ENCODE measurements at regions not wholly inside any gene's neighbourhood (a gene's known extent, or its start where the extent isn't known, plus 50 kb on each side); places are given as distances from the start of the nearest gene placed in this dataset.

GRCh38 chr3:159322322-159322939, 520.6 kb downstream of the MFSD1 start:
- H3K9me3 Mint-ChIP-seq, result no peaks in the 10 kb centered on the region
- H3K36me3 Mint-ChIP-seq, result no peaks in the 10 kb centered on the region
- peak; percentile 73 for DNase-seq (ENCODE audit: low spot score)
- Histone ChIP-seq H3K4me2 (no peak overlapping the region), H3K9me3 (ENCODE audit: low read depth) (no peaks in the 10 kb centered on the region), H3F3A (ENCODE audit: low read depth) (no peaks in the 10 kb centered on the region), H3K9ac (no peak overlapping the region), H3K79me2 (ENCODE audit: low read depth) (no peaks in the 10 kb centered on the region), H3K4me3 (no peak overlapping the region), H3K4me1 (no peaks in the 10 kb centered on the region), H4K20me1 (ENCODE audit: low read depth) (no peaks in the 10 kb centered on the region), H3K36me3 (no peaks in the 10 kb centered on the region), H2AFZ (replicated peaks) (no peak overlapping the region), H3K27me3 (no peaks in the 10 kb centered on the region), H3K27ac (no peak overlapping the region)
- no peak overlapping the region for H3K4me3 Mint-ChIP-seq
- TF ChIP-seq EZH2phosphoT487 (IDR thresholded peaks at IDR 0.05) (no peak), CTCF (IDR thresholded peaks at IDR 0.05) (peak; percentile 99), EZH2 (IDR thresholded peaks at IDR 0.05) (no peak)
- H3K27ac Mint-ChIP-seq, result no peak overlapping the region
- no peaks in the 10 kb centered on the region for H3K4me1 Mint-ChIP-seq
- peaks cover 2% of the 10 kb centered on the region for H3K27me3 Mint-ChIP-seq (ENCODE audit: insufficient read depth, low read depth)

- no peak overlapping the region for H3K4me2 ChIP-seq
- H3K4me1 ChIP-seq, result no peaks in the 10 kb centered on the region
- H3K9ac ChIP-seq, result no peak overlapping the region
- no peaks in the 10 kb centered on the region for H3K27me3 ChIP-seq
- no peaks in the 10 kb centered on the region for H3K36me3 ChIP-seq
- H3F3A ChIP-seq (ENCODE audit: low read depth), result no peaks in the 10 kb centered on the region
- Mint-ChIP-seq H3K27me3 (ENCODE audit: insufficient read depth, low read depth) (no peaks in the 10 kb centered on the region), H3K27ac (no peak overlapping the region), H3K9me3 (no peaks in the 10 kb centered on the region), H3K36me3 (no peaks in the 10 kb centered on the region), H3K4me1 (no peaks in the 10 kb centered on the region), H3K4me3 (no peak overlapping the region)
- no peak overlapping the region for H2AFZ ChIP-seq (replicated peaks)
- TF ChIP-seq EZH2 (IDR thresholded peaks at IDR 0.05), result no peak
- no peak for TF ChIP-seq EZH2phosphoT487 (IDR thresholded peaks at IDR 0.05)
- no peak for TF ChIP-seq CTCF (IDR thresholded peaks at IDR 0.05)
- no peaks in the 10 kb centered on the region for H4K20me1 ChIP-seq (ENCODE audit: low read depth)
- no peaks in the 10 kb centered on the region for H3K9me3 ChIP-seq (ENCODE audit: low read depth)
- H3K79me2 ChIP-seq (ENCODE audit: low read depth), result no peaks in the 10 kb centered on the region
- H3K27ac ChIP-seq, result no peak overlapping the region
- DNase-seq (ENCODE audit: low spot score), result no peak
- no peak overlapping the region for H3K4me3 ChIP-seq
Measured at GRCh38 chr3:159323848-159324247, 522.0 kb downstream of the MFSD1 start.

GRCh38 chr3:159326998-159327397, 525.1 kb downstream of the MFSD1 start:
- H3F3A ChIP-seq (ENCODE audit: low read depth), result no peaks in the 10 kb centered on the region
- no peaks in the 10 kb centered on the region for H4K20me1 ChIP-seq (ENCODE audit: low read depth)
- H3K36me3 ChIP-seq, result no peaks in the 10 kb centered on the region
- no peak overlapping the region for H3K4me3 Mint-ChIP-seq
- H3K27me3 ChIP-seq, result no peaks in the 10 kb centered on the region
- DNase-seq (ENCODE audit: low spot score), result no peak
- H2AFZ ChIP-seq (replicated peaks), result no peak overlapping the region
- H3K4me1 ChIP-seq, result no peaks in the 10 kb centered on the region
- H3K27me3 Mint-ChIP-seq (ENCODE audit: insufficient read depth, low read depth), result no peaks in the 10 kb centered on the region
- no peaks in the 10 kb centered on the region for H3K9me3 Mint-ChIP-seq
- H3K79me2 ChIP-seq (ENCODE audit: low read depth), result no peaks in the 10 kb centered on the region
- no peak overlapping the region for H3K27ac Mint-ChIP-seq
- H3K36me3 Mint-ChIP-seq, result no peaks in the 10 kb centered on the region
- H3K27ac ChIP-seq, result no peak overlapping the region
- no peaks in the 10 kb centered on the region for H3K9me3 ChIP-seq (ENCODE audit: low read depth)
- H3K4me1 Mint-ChIP-seq, result no peaks in the 10 kb centered on the region
- no peak overlapping the region for H3K4me3 ChIP-seq
- H3K9ac ChIP-seq, result no peak overlapping the region
- H3K4me2 ChIP-seq, result no peak overlapping the region
- TF ChIP-seq EZH2phosphoT487 (IDR thresholded peaks at IDR 0.05) (no peak), EZH2 (IDR thresholded peaks at IDR 0.05) (no peak), CTCF (IDR thresholded peaks at IDR 0.05) (no peak)
